ENCODE measurements at regions not wholly inside any gene's neighbourhood (a gene's known extent, or its start where the extent isn't known, plus 50 kb on each side); places are given as distances from the start of the nearest gene placed in this dataset.
"Not testable (repeated sequence)": the region's sequence is repeated elsewhere in the genome, so short reads cannot be mapped to it uniquely, and the experiment has no call there.

- intact Hi-C loops (cut with DNase I), result no loop called here
- Histone ChIP-seq H3K9me3 (no peaks in the 10 kb centered on the region), H3K4me3 (no peak overlapping the region), H3K27me3 (no peaks in the 10 kb centered on the region), H3K36me3 (no peaks in the 10 kb centered on the region), H3K27ac (no peak overlapping the region), H3K4me1 (no peaks in the 10 kb centered on the region)
- DNase-seq, result no peak
- no peak for ATAC-seq
- no peak for TF ChIP-seq CTCF (IDR thresholded peaks at IDR 0.05)
Observed at GRCh38 chrX:94834226-94834625, 1160.2 kb downstream of the FAM133A start.

- DNase-seq (no peak), ATAC-seq (no peak)
- no peak overlapping the region for H3K4me3 ChIP-seq
- H3K27me3 ChIP-seq, result no peaks in the 10 kb centered on the region
- no peaks in the 10 kb centered on the region for H3K9me3 ChIP-seq
- no peaks in the 10 kb centered on the region for H3K4me1 ChIP-seq
- no peak for TF ChIP-seq CTCF (IDR thresholded peaks at IDR 0.05)
- intact Hi-C loops (cut with DNase I), result no loop called here
- no peak overlapping the region for H3K27ac ChIP-seq
- H3K36me3 ChIP-seq, result no peaks in the 10 kb centered on the region
Observed at GRCh38 chrX:94850811-94851210, 1176.8 kb downstream of the FAM133A start.

- H3K27ac ChIP-seq, result no peak overlapping the region
- no peaks in the 10 kb centered on the region for H3K9me3 ChIP-seq
- intact Hi-C loops (cut with DNase I), result no loop called here
- ATAC-seq (no peak), DNase-seq (no peak)
- no peak for TF ChIP-seq CTCF (IDR thresholded peaks at IDR 0.05)
- H3K4me3 ChIP-seq, result no peak overlapping the region
- no peaks in the 10 kb centered on the region for H3K36me3 ChIP-seq
- H3K27me3 ChIP-seq, result no peaks in the 10 kb centered on the region
- H3K4me1 ChIP-seq, result no peaks in the 10 kb centered on the region
Observed at GRCh38 chrX:94854251-94854650, 1180.2 kb downstream of the FAM133A start.

GRCh38 chrX:94862470-94862869 is 1188.5 kb downstream of the FAM133A start:
- DNase-seq; H3K4me3 ChIP-seq; H3K27ac ChIP-seq; H3K9me3 ChIP-seq; H3K4me1 ChIP-seq; intact Hi-C loops (cut with DNase I); H3K27me3 ChIP-seq; ATAC-seq; H3K36me3 ChIP-seq: not testable (repeated sequence)

GRCh38 chrX:94871640-94872039 is 1197.6 kb downstream of the FAM133A start:
- no peak for TF ChIP-seq CTCF (IDR thresholded peaks at IDR 0.05)
- intact Hi-C loops (cut with DNase I), result no loop called here
- DNase-seq, result no peak
- Histone ChIP-seq H3K4me3 (no peak overlapping the region), H3K27me3 (no peaks in the 10 kb centered on the region), H3K27ac (no peak overlapping the region), H3K4me1 (no peaks in the 10 kb centered on the region), H3K9me3 (no peaks in the 10 kb centered on the region), H3K36me3 (no peaks in the 10 kb centered on the region)
- no peak for ATAC-seq

GRCh38 chrX:94901849-94902248 is 1227.8 kb downstream of the FAM133A start:
- no peak for TF ChIP-seq CTCF (IDR thresholded peaks at IDR 0.05)
- H3K9me3 ChIP-seq, result no peaks in the 10 kb centered on the region
- ATAC-seq (no peak), DNase-seq (no peak)
- no peaks in the 10 kb centered on the region for H3K4me1 ChIP-seq
- intact Hi-C loops (cut with DNase I), result no loop called here
- no peak overlapping the region for H3K4me3 ChIP-seq
- H3K27ac ChIP-seq, result no peak overlapping the region
- H3K27me3 ChIP-seq, result no peaks in the 10 kb centered on the region
- H3K36me3 ChIP-seq, result no peaks in the 10 kb centered on the region

Data from upper lobe of right lung (tissue), 1 donor.